GM18519 (cell line): ENCODE measurements at regions not wholly inside any gene's neighbourhood (a gene's known extent, or its start where the extent isn't known, plus 50 kb on each side); places are given as distances from the start of the nearest gene placed in this dataset.
"Not testable (repeated sequence)": the region's sequence is repeated elsewhere in the genome, so short reads cannot be mapped to it uniquely, and the experiment has no call there.

Experiments used
- ATAC-seq: cut with Tn5 transposase; IDR thresholded peaks from one replicate; pipeline ENCODE4 v1.9.1; 2021; ENCODE audit warnings: mild to moderate bottlenecking, moderate library complexity; ENCODE audit not compliant: unreplicated experiment, low FRiP score

DNA sequence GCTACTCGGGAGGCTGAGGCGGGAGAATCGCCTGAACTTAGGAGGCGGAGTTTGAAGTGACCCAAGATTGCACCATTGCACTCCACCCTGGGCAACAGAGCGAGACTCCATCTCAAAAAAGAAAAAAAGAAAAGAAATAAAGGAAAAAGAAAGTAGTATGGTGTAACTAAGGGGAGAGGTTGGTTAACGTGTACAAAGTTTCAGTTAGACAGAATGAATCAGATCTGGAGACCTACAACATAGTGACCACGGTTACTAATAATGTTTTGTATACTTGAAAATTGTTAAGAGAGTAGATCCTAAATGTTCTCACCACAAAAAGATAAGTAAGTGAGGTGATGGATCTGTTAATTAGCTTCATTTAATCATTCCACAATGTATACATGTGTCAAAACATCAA, 1208.8 kb downstream of the VRK1 start:
- ATAC-seq: no peak

DNA sequence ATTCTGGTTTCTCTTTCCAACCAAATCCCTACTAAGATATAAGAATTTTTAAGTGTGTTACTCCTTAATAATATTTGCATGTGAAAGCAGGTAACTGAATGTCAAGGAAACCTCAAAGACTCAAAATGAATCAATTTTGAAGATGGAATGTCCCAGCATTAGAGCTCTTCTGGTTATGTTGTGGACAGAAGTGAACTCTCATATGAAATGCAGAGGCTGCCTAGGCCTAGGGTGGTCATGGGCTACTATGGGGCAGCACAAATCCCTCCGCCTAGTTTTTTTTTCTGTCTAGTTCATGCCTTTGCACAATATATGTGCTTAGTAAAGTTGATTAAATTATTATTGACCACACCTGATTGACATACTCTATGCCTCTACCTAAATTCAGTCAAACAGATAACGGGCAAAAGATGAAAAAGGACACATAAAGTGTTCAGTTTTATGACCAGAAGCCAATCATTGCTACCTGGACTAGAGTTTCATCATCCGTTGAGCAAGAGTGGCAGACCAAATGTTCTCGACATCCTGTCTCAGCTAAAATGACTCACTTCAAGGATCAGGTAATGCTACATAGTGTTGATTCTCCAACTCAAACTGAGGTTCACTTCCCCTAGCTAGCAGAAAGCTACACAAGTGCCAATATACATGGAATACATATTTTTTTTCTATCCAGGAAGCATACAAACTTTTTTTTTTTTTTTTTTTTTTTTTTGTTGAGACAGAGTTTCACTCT, 1211.4 kb downstream of the VRK1 start:
- ATAC-seq: no peak

DNA sequence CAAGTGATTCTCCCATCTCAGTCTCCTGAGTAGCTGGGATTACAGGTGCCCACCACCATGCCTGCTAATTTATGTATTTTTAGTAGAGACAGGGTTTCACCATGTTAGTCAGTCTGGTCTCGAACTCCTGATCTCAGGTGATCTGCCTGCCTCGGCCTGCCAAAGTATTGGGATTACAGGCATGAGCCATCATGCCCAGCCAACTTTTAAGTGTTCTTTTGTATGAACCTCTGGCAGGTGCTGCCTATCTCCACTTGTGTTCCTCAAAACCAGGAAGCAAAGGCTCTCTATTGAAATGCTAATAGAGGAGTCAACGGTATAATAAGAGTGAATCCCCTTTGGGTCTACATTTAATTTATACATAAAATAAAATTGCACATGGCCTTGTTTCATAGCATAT, 1212.0 kb downstream of the VRK1 start:
- not testable (repeated sequence) for ATAC-seq

DNA sequence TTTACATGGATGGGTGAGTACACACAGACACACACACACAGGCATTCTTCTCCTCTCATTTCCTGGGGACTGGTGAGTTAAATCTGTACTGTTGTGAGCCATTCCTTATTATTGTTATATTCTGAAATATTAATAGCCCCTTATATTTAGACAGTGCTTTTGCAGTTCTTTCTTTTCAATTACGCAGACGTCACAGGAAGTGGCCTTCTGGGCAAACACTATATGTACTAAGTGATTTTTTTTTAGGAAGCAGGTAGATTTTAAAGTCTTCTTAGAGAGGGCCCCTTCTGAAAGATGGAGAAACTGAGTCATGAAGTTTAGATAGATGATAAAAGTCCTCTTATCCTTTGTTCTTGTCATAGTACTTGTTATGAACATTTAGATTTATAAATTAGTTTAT, 1213.6 kb downstream of the VRK1 start:
- no peak for ATAC-seq

DNA sequence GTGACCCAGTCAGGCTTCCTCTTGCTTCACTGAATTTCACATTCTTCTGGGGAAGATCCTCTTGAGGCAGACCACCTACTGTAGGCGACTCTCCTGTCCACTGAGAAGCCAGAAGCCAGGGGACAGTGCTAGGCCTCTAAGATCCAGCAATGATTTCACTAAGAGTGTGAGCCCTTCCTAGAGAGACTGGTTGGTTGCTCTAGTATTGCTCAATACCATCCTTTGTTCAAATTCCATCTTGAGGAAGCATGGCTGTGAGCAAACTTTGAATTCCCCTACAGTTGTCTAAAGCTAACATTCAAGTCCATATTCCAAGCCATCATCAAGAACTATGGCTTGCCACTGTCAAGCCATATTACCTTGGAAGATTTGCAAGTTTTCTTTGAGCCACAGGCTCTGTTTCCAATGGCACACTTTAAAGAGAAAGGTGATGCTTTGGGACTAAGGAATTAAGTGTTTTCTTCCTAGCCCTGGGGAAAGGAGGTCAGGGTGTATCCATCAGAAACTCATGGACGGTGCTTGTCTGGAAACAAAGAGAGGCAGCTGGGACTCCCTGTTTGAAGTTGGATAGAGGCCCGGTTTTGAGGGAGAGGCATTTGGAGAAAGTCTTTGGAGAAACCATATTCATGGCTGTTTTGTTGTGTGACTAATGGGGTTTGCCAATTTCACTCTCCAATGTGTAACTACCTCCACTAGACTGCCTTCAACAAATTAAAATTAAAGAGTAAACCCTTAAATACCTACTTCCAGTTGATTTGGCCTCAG, 1217.9 kb downstream of the VRK1 start:
- ATAC-seq: no peak

DNA sequence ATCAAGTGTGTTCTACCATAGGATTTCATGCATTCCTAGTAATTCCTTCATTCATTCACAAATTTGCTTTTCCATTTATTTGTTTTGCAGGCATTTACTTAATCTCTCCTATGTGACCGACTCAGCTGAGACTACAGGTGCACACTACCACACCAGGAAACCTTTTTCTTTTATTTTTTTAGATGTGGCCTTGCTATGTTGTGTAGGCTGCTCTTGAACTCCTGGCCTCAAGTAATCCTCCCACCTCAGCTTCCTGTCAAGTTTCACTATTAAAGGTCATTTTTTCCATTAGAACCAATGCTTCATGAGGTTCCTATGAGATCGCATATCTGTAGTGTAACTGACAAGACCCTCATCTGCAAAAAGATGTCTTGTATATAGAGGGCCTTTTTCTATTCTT, 1218.7 kb downstream of the VRK1 start:
- no peak for ATAC-seq

DNA sequence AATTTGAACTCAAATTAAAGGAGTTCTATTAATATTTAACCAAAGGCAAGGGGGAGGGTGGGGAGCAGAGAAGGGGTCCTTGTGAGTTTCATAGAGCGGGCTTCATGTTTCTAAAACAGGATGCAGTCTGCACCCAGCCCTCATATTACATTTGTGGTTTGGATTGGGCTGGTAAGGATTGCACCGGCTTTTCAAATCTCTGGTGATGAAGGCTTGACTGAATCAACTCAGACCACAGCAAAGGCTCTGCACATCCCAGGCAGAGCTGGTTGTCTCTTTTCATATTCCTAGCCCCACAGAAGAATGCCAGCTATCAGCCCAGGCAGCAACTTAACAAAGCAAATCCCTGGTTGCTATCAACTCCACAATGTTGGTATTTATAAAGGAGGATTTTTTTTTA, 1221.4 kb downstream of the VRK1 start:
- no peak for ATAC-seq

DNA sequence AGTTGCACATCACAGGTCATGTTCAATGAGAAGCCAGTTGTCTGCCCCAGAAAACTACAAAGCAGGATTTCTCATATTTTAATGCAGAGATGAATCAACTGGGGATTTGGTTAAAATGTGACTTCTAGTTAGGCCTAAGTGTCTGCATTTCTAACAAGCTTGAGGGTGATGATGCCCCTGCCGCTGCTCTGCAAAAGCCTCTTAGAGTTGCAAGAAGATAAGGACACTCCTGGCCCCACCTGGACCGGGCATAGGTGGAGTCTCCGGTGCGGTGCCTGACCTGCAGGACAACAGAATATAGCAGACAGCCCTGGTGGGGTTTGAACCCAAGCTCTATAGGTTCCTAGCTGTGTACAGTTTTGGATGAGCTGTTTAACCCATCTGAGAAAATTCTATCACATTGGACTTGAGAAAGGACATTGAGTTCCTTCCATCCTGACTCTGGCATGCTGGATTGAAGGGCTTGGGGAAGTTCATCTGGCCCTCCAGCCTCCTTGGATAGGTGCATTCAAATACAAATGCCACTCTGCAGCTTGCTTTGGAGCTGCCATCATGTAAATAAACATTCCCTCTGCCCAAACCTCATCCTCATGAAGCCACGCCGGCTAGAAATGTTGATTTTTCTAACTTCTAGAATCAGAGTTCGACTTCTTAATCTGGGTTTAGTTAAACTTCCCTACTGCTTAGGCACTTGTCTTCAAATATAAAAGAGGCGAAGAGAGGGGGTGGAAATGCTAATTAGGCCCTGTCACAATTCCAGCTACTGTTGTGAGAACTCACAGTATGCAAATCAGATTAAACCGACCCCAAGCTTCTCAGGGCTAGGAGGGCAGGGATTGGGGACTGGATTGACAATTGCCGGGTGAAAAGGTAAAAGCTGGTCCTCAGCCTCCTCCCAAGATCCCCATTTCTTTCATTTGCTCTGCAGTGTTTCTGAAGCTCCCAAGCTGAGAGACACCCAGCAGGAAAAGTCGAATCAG, 1225.6 kb downstream of the VRK1 start:
- no peak for ATAC-seq

DNA sequence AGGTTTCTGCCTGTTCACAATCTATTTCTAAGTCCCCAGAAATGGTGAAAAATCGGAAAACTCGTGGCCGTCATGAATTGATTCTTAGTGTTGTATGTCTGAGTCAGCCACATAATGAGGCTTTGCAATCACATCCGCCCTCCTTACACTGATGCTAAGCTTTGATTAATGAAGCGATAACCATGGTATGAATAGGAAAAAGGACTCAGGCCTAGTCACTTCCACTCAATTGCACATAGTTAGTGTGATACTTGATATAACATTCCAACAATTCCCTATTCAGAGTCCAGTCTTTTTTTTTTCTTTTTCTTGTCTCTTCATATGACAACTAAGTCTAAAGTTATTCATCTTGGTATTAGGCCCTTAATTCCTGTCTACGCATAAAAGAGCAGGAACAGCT, 1231.0 kb downstream of the VRK1 start:
- no peak for ATAC-seq

DNA sequence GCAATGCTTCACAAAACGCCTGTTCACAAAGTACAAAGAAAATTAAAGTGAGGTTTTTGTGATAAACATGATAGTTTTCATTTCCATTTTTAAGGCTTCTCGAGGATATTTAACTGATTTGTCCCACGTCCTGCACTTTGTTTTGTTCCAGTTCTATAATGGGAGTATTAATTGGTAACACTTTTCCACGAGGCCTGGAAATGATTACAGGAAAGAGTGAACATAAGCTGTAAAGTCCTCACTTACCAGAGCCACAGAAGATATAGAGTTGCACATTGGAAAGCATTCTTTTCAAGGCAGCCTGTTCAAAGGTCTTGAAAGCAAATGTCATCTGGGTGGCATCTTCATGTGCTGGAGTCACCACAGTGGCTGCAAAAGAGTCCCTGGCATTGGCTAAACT, 1236.6 kb downstream of the BCL11B start:
- ATAC-seq: no peak

DNA sequence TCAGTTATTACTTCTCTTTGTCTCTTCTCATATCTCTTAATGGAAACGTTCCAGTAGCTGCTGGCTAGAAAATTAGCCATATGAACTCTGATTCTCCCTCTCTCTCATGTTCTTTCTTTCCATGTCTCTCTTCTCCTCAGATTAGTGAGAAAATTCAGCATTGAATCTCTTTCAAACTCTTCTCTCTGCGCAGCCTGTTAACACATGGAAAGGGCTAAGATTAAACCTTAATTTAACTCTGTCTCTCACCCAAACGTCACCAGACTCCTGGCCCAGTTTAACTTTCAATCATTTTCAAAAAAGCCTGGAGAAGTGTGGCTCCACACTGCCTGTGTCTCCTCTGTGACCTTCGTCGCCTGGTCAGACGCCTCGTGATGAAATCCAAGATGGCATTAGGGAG, 1234.2 kb downstream of the BCL11B start:
- ATAC-seq: no peak

DNA sequence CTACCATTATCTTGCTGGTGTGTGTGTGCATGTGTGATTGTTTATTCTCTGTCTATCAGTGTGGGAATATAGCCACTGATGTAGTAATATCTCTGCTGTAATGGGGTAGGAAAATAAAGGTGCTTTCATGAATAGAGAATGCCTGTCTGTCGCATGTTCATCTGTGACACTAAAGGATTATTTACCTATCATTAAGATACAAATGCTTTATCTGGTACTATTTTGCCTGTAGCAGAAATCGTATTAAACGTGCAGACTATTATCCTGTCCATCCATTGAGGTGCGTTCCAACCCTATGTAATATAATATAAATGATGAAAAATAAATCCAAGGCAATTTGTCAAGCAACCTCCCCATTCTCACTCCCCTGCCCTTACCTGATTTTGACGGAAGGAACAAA, 1215.1 kb downstream of the BCL11B start:
- ATAC-seq: no peak

DNA sequence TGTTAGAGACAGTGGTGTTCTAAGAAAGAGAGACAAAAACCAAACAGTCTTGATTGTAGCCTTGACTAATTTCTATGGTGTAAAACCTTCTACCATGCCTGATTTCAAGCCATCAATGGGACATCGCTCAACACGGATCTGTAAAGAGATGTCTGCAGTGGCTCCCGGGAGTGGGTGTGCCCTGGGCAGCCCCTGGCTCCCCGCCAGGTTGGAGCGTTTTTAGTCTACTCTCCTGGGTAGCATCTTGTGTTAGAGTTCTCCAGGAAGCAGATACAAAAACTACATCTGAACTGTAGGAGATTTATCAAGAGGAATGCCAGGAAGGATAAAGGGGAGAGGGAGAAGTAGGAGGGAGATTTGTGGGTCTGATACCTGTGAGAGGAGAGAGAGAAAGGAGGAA, 1212.9 kb downstream of the BCL11B start:
- ATAC-seq: no peak

DNA sequence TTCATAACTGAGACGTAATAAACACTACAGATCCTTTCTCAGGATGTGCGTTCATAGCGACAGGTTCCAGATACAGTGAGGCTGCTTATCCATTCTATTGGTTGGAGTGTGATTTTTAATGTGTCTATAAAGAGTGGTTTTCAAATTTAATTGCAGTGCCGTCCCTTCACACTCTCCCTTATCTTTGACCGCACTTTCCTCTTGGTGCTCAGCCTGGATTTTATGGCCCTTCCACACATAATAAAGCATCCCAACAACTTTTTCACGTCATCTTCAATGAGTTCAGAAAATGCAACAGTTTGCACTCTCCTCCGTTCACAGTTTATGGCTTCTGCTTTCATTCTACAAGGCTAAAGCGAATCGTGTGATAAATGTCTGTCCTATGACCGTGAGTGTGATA, 1209.9 kb downstream of the BCL11B start:
- no peak for ATAC-seq

DNA sequence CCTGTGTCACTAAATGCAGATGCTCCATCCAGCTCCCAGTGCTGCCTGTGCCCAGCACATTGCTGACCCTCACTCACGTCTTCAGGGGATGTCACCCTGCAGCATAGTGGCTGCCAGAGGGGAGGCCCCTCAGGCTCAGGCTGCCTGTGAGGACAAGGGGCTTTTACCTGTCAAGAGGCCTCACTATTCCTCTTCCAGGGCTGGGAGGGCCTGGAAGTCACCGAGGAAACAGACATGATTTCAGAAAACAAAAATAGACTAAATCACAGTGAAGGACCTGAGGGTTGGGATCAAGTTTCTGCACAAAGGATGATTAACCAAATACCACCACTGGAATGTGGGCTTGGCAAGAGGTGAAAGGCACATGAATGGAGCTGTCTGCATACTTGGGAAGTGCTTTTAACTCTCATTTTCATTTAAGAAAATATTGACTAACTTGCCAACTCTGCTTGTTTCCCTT, 1202.3 kb downstream of the BCL11B start:
- ATAC-seq: no peak

DNA sequence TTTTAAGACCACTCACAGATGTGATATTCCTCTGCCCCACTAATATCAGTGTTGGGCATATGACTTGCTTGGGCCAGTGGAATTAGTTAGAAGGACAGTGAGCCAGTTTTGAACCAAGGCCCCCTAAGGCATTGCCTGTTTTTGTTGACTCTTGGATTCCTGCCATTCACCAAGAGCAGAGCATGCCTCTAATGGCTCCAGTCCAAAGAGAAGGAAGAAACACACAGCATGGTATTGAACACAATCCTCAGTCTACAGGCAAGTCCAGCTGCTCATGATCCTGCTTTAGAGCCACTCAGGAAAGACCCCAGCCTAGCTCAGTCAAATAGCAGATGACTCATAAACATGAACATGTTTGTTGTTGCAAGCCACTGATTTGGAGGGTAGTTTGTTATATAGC, 1201.5 kb downstream of the BCL11B start:
- no peak for ATAC-seq

DNA sequence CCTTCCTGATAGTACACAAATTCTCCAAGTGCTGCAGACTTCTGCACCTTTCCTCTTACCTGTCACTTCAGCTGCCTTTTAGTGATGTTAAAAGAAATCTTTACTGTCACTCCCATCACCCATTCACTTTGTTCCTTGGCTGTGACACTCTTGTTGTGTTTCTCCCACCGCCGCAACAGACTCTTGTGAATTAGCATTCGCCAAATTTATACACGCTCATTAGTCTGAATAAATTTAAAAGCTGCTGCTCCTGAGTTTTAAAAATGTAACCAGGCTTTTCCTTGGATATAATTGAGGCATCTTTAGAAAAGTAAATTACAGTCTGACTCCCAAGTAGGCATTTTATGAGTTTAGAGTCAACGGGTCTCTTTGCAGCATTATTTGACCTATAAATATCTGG, 1197.9 kb downstream of the BCL11B start:
- ATAC-seq: no peak

DNA sequence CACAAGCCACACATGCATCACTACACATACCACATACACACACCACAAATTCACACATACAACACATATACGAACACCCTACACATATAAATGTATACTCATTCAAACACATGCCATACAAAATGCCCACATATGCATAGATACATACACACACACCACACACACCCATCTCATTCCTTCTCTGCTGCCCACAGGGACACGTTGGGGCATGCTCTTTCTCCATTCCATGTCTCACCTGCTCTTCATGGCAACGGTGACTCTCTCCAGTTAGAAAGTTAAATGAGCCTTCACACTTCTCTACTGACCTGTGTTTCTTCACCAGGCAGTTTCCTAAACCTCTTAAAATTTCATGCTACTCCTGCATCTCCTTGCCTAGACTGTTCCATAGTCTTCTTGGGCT, 1194.8 kb downstream of the BCL11B start:
- no peak for ATAC-seq

DNA sequence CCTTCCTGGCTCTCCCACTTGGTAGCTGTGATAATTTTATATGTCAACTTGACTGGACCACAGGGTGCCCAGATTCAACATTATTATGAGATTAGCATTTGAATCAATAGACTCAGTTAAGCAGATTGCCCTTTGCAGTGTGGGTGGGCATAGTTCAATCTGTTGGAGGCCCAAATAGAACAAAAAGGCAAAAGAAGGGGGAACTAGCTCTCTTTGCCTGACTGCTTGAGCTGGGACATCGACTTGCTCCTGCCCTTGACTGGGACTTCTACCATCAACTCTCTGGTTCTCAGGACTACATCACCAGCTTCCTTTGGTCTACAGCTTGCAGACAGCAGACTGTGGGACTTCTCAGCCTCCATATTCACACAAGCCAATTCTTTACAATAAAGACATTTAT, 1189.2 kb downstream of the BCL11B start:
- no peak for ATAC-seq

DNA sequence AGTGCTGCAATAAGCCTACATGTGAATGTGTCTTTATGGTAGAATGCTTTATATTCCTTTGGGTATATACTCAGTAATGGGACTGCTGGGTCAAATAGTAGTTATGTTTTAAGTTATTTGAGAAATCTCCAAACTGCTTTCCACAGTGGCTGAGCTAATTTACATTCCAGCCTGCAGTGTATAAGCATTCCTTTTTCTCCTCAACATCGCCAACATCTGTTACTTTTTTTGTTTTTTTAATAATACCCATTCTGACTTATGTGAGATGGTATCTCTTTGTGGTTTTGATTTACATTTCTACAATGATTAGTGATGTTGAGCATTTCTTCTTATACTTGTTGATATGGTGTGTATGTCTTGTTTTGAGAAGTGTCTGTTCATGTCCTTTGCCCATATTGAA, 1186.2 kb downstream of the BCL11B start:
- ATAC-seq: no peak

DNA sequence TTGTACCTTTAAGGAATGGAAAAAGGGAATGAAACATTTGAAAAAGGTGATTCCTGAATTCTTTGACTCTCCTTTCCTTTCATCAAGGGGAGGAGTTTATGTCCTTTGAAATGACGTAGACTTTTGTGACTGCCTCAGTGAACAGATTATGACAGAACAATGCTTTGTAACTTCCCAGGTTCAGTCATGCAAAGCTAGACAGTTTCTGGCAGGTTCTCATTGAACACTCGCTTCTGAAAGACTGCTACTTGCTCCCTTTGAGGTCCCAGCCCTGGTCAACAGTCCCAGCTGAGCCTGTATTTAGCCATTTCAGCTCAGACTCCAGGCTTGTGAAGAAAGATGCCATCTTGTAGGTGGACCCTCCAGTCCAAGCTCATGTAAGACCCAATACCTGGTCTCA, 1178.9 kb downstream of the BCL11B start:
- no peak for ATAC-seq
